ENCODE measurements at regions not wholly inside any gene's neighbourhood (a gene's known extent, or its start where the extent isn't known, plus 50 kb on each side); places are given as distances from the start of the nearest gene placed in this dataset.

DNA sequence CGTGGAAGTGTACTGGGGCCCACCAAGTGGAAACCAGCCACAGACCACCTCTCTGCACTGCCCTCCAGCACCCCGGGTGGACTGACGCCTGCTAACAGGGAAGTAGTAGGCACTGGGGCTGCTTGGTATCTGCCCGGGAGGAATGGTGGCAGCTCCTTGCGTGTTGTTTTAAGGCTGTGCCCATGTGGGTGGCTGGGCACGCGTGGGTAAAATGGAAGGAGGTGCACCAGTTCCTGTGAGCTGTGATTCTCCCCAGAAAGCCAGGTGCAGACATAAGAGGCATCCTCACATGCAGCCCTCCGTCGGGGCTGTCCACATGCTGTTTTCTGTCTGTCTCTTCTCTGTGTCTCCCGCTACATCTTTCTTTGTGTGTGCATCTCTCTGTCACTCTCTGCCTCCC, 122.3 kb downstream of the ENGASE start:
- H3K27me3 ChIP-seq (ENCODE audit: control insufficient read depth in 1 of 2, insufficient read depth in 2 of 2, low read length in 2 of 2), result peaks cover 0 to 11% of the 10 kb centered on the region in 2 donors
- no peak overlapping the region for H3K4me3 ChIP-seq (ENCODE audit: low read depth in 1 of 2, low read length in 2 of 2)
- H3K27ac ChIP-seq (ENCODE audit: low read depth, low read length), result no peak overlapping the region
- no peaks in the 10 kb centered on the region for H3K4me1 ChIP-seq (ENCODE audit: insufficient read depth, low read length)
- H3K36me3 ChIP-seq (ENCODE audit: insufficient read depth, low read length), result no peaks in the 10 kb centered on the region
- H3K9ac ChIP-seq (ENCODE audit: low read length), result no peak overlapping the region
- no peaks in the 10 kb centered on the region for H3K9me3 ChIP-seq (ENCODE audit: low read length)

DNA sequence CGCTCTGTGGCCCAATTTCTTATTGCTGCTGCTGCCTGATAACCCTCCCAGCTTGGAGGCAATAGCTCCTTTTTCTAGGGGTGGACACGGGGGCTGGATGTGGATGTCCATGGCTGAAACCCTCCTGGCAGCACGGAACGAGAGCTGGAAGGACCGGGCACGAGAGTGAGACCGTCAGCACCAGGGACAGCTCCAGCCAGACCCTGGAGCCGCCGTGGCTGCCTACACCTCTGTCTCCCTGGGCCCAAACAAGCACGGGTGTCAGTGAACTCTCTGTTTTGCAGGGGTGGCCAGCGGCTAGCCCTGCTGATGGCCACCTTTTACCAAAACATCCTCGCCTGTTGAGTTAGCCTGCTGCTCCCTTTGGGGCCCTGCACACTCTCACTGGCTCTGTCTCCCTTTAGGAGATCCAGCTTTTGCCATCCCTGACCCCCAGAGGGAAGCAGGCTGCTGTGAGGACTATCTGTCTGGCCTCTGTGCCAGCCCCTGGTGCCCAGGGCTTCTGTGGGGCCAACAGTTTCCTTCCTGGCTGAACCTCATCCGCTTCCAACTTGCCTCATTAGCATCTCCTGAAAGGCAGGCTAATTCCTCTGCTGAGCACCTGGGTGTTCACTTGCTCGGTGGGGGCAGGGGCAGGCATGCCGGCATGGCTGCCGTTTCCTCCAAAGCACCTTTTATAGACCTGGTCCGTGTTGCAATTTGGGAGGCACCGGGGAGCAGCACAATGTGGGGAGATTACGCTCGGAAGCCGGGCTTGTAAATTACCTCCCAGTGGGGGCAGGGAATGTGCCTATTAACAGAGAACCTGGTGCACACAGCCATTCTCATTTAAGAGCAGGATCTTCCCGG, 118.1 kb downstream of the ENGASE start:
- Histone ChIP-seq H3K4me1 (ENCODE audit: insufficient read depth, low read length) (peaks cover 22% of the 10 kb centered on the region), H3K27me3 (ENCODE audit: control insufficient read depth in 1 of 2, insufficient read depth in 2 of 2, low read length in 2 of 2) (peaks cover 0 to 11% of the 10 kb centered on the region in 2 donors)

DNA sequence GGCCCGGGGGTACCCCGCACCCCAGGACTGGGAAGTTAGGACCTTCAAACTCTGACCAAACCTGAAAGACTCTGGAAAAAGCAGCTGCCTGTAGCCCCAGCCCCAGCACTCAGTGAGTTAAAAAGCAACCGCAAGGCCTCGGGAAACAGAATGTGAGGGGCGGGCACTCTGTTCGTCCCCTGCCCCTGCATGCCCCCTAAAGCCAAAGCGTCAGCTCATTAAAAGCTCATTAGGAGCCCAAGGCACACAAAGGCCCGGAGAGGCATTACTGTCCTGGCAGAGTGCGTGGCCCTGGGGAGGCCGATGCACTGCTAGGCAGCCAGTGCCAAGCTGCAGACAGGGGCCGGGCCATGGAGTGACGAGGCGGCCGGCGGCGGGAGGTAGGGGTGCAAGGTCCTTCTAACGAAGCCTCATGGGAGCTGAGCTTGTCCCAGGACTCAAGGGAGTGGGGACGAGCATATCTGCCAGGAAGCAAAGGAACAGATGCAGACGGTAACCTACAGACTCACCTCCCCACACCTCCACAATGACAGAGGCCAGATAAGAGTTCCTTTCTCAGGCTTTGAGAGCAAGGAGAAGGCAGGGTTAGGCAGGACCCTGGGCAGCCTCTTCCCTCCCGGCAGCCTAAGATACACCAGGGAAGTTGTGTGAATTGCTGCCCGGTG, 116.8 kb downstream of the ENGASE start:
- Histone ChIP-seq H3K4me3 (ENCODE audit: low read depth in 1 of 2, low read length in 2 of 2) (no peak overlapping the region), H3K4me1 (ENCODE audit: insufficient read depth, low read length) (peaks cover 25% of the 10 kb centered on the region), H3K27me3 (ENCODE audit: control insufficient read depth in 1 of 2, insufficient read depth in 2 of 2, low read length in 2 of 2) (peaks cover 0 to 16% of the 10 kb centered on the region in 2 donors), H3K9ac (ENCODE audit: low read length) (no peak overlapping the region), H3K27ac (ENCODE audit: low read depth, low read length) (no peak overlapping the region), H3K9me3 (ENCODE audit: low read length) (no peaks in the 10 kb centered on the region), H3K36me3 (ENCODE audit: insufficient read depth, low read length) (no peaks in the 10 kb centered on the region)

More for the DNA sequence above, 118.1 kb downstream of the ENGASE start:
- H3K27ac ChIP-seq (ENCODE audit: low read depth, low read length), result no peak overlapping the region
- no peak overlapping the region for H3K4me3 ChIP-seq (ENCODE audit: low read depth in 1 of 2, low read length in 2 of 2)
- no peaks in the 10 kb centered on the region for H3K36me3 ChIP-seq (ENCODE audit: insufficient read depth, low read length)
- H3K9me3 ChIP-seq (ENCODE audit: low read length), result no peaks in the 10 kb centered on the region
- no peak overlapping the region for H3K9ac ChIP-seq (ENCODE audit: low read length)

- H3K4me1 ChIP-seq (ENCODE audit: insufficient read depth, low read length), result peaks cover 29% of the 10 kb centered on the region
Measured at GRCh38 chr17:79189305-79189704, 114.7 kb downstream of the ENGASE start.

GRCh38 chr17:79188685-79189084, 114.1 kb downstream of the ENGASE start:
- no peak overlapping the region for H3K27ac ChIP-seq (ENCODE audit: low read depth, low read length)
- H3K27me3 ChIP-seq (ENCODE audit: control insufficient read depth in 1 of 2, insufficient read depth in 2 of 2, low read length in 2 of 2), result peaks cover 0 to 39% of the 10 kb centered on the region in 2 donors
- H3K4me3 ChIP-seq (ENCODE audit: low read depth in 1 of 2, low read length in 2 of 2), result no peak overlapping the region
- no peaks in the 10 kb centered on the region for H3K9me3 ChIP-seq (ENCODE audit: low read length)
- no peaks in the 10 kb centered on the region for H3K36me3 ChIP-seq (ENCODE audit: insufficient read depth, low read length)
- H3K4me1 ChIP-seq (ENCODE audit: insufficient read depth, low read length), result peaks cover 32% of the 10 kb centered on the region
- no peak overlapping the region for H3K9ac ChIP-seq (ENCODE audit: low read length)

More at GRCh38 chr17:79189305-79189704, 114.7 kb downstream of the ENGASE start:
- Histone ChIP-seq H3K9ac (ENCODE audit: low read length) (no peak overlapping the region), H3K4me3 (ENCODE audit: low read depth in 1 of 2, low read length in 2 of 2) (no peak overlapping the region), H3K27ac (ENCODE audit: low read depth, low read length) (no peak overlapping the region), H3K9me3 (ENCODE audit: low read length) (no peaks in the 10 kb centered on the region), H3K27me3 (ENCODE audit: control insufficient read depth in 1 of 2, insufficient read depth in 2 of 2, low read length in 2 of 2) (peaks cover 0 to 35% of the 10 kb centered on the region in 2 donors), H3K36me3 (ENCODE audit: insufficient read depth, low read length) (no peaks in the 10 kb centered on the region)

DNA sequence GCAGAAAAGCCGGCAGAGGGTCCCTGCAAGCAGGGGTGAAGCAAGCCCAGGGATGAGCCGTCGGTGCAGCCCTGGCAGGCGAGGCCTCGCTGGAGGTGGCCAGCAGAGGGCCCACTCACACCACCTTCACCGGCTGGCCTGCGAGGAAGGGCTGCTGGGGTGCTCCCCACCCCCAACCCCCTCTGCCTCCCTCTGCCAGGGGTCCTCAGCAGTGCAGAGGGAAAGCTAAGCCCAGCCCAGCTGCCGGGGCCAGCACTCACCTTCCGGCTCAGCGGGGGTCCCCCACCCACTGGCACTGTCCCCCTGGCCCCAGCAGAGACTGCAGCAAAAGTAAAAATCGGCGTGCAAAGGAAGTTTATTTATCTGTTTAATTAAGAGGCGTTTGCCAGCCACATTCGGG, 113.4 kb downstream of the ENGASE start:
- peaks cover 0 to 42% of the 10 kb centered on the region in 2 donors for H3K27me3 ChIP-seq (ENCODE audit: control insufficient read depth in 1 of 2, insufficient read depth in 2 of 2, low read length in 2 of 2)
- no peaks in the 10 kb centered on the region for H3K9me3 ChIP-seq (ENCODE audit: low read length)
- peaks cover 32% of the 10 kb centered on the region for H3K4me1 ChIP-seq (ENCODE audit: insufficient read depth, low read length)
- H3K9ac ChIP-seq (ENCODE audit: low read length), result no peak overlapping the region
- no peak overlapping the region for H3K27ac ChIP-seq (ENCODE audit: low read depth, low read length)
- H3K4me3 ChIP-seq (ENCODE audit: low read depth in 1 of 2, low read length in 2 of 2), result no peak overlapping the region
- H3K36me3 ChIP-seq (ENCODE audit: insufficient read depth, low read length), result no peaks in the 10 kb centered on the region

GRCh38 chr17:79187186-79187585, 112.6 kb downstream of the ENGASE start:
- no peak overlapping the region for H3K27ac ChIP-seq (ENCODE audit: low read depth, low read length)
- no peaks in the 10 kb centered on the region for H3K9me3 ChIP-seq (ENCODE audit: low read length)
- no peaks in the 10 kb centered on the region for H3K36me3 ChIP-seq (ENCODE audit: insufficient read depth, low read length)
- peaks cover 0 to 37% of the 10 kb centered on the region in 2 donors for H3K27me3 ChIP-seq (ENCODE audit: control insufficient read depth in 1 of 2, insufficient read depth in 2 of 2, low read length in 2 of 2)
- H3K4me3 ChIP-seq (ENCODE audit: low read depth in 1 of 2, low read length in 2 of 2), result no peak overlapping the region
- H3K9ac ChIP-seq (ENCODE audit: low read length), result no peak overlapping the region
- peaks cover 32% of the 10 kb centered on the region for H3K4me1 ChIP-seq (ENCODE audit: insufficient read depth, low read length)

- no peak overlapping the region for H3K27ac ChIP-seq (ENCODE audit: low read depth, low read length)
- no peak overlapping the region for H3K4me3 ChIP-seq (ENCODE audit: low read depth in 1 of 2, low read length in 2 of 2)
- H3K4me1 ChIP-seq (ENCODE audit: insufficient read depth, low read length), result peaks cover 32% of the 10 kb centered on the region
- H3K36me3 ChIP-seq (ENCODE audit: insufficient read depth, low read length), result no peaks in the 10 kb centered on the region
- H3K9ac ChIP-seq (ENCODE audit: low read length), result no peak overlapping the region
- H3K9me3 ChIP-seq (ENCODE audit: low read length), result no peaks in the 10 kb centered on the region
- H3K27me3 ChIP-seq (ENCODE audit: control insufficient read depth in 1 of 2, insufficient read depth in 2 of 2, low read length in 2 of 2), result peaks cover 0 to 44% of the 10 kb centered on the region in 2 donors
Measured at GRCh38 chr17:79186406-79186805, 111.8 kb downstream of the ENGASE start.

GRCh38 chr17:79185671-79186070, 111.0 kb downstream of the ENGASE start:
- no peak overlapping the region for H3K9ac ChIP-seq (ENCODE audit: low read length)
- H3K36me3 ChIP-seq (ENCODE audit: insufficient read depth, low read length), result no peaks in the 10 kb centered on the region
- no peaks in the 10 kb centered on the region for H3K9me3 ChIP-seq (ENCODE audit: low read length)
- H3K4me1 ChIP-seq (ENCODE audit: insufficient read depth, low read length), result peaks cover 32% of the 10 kb centered on the region
- H3K27ac ChIP-seq (ENCODE audit: low read depth, low read length), result no peak overlapping the region
- peaks cover 0 to 48% of the 10 kb centered on the region in 2 donors for H3K27me3 ChIP-seq (ENCODE audit: control insufficient read depth in 1 of 2, insufficient read depth in 2 of 2, low read length in 2 of 2)
- H3K4me3 ChIP-seq (ENCODE audit: low read depth in 1 of 2, low read length in 2 of 2), result no peak overlapping the region

GRCh38 chr17:79184219-79184618, 109.6 kb downstream of the ENGASE start:
- Histone ChIP-seq H3K27ac (ENCODE audit: low read depth, low read length) (no peak overlapping the region), H3K4me1 (ENCODE audit: insufficient read depth, low read length) (peaks cover 25% of the 10 kb centered on the region), H3K9ac (ENCODE audit: low read length) (no peak overlapping the region)

GRCh38 chr17:79183293-79184158, 108.9 kb downstream of the ENGASE start:
- peak overlapping the region; percentile 21 to 35 for H3K4me3 ChIP-seq (ENCODE audit: low read depth in 1 of 2, low read length in 2 of 2)
- no peaks in the 10 kb centered on the region for H3K36me3 ChIP-seq (ENCODE audit: insufficient read depth, low read length)

More at GRCh38 chr17:79184219-79184618, 109.6 kb downstream of the ENGASE start:
- Histone ChIP-seq H3K36me3 (ENCODE audit: insufficient read depth, low read length) (no peaks in the 10 kb centered on the region), H3K4me3 (ENCODE audit: low read depth in 1 of 2, low read length in 2 of 2) (peak overlapping the region in 1 of 2 donors; percentile 35), H3K9me3 (ENCODE audit: low read length) (no peaks in the 10 kb centered on the region), H3K27me3 (ENCODE audit: control insufficient read depth in 1 of 2, insufficient read depth in 2 of 2, low read length in 2 of 2) (peaks cover 0 to 48% of the 10 kb centered on the region in 2 donors)

More at GRCh38 chr17:79183293-79184158, 108.9 kb downstream of the ENGASE start:
- no peak overlapping the region for H3K9ac ChIP-seq (ENCODE audit: low read length)
- no peak overlapping the region for H3K27ac ChIP-seq (ENCODE audit: low read depth, low read length)
- H3K9me3 ChIP-seq (ENCODE audit: low read length), result no peaks in the 10 kb centered on the region
- peaks cover 0 to 48% of the 10 kb centered on the region in 2 donors for H3K27me3 ChIP-seq (ENCODE audit: control insufficient read depth in 1 of 2, insufficient read depth in 2 of 2, low read length in 2 of 2)
- H3K4me1 ChIP-seq (ENCODE audit: insufficient read depth, low read length), result peaks cover 18% of the 10 kb centered on the region

Measured in muscle layer of colon (tissue), 2 donors.